Nephron (organoid): ENCODE measurements at regions not wholly inside any gene's neighbourhood (a gene's known extent, or its start where the extent isn't known, plus 50 kb on each side); places are given as distances from the start of the nearest gene placed in this dataset.

Experiments used
- H3K27ac Mint-ChIP-seq, 3 experiments: 2 replicates each; pipeline ENCODE4 v1.8.0; 2020; ENCODE audit warnings: mixed read lengths in 3 of 3, mild to moderate bottlenecking in 2 of 3, moderate library complexity in 1 of 3
- H3K27me3 Mint-ChIP-seq: 2 replicates; pipeline ENCODE4 v1.8.0; 2021; ENCODE audit warnings: low read depth, mild to moderate bottlenecking, moderate library complexity, mixed read lengths
- H3K36me3 Mint-ChIP-seq: 2 replicates; pipeline ENCODE4 v1.8.0; 2020; ENCODE audit warnings: low read depth, mixed read lengths
- H3K4me1 Mint-ChIP-seq: 2 replicates; pipeline ENCODE4 v1.8.0; 2020; ENCODE audit warnings: mixed read lengths
- H3K4me3 Mint-ChIP-seq, 3 experiments: 2 replicates each; pipeline ENCODE4 v1.8.0; 2020; ENCODE audit warnings: mild to moderate bottlenecking in 3 of 3, mixed read lengths in 3 of 3, moderate library complexity in 2 of 3
- H3K9me3 Mint-ChIP-seq: 2 replicates; pipeline ENCODE4 v1.8.0; 2020; ENCODE audit warnings: mixed read lengths
- CTCF ChIP-seq, 3 experiments: fragments of 200-600 bp; sonication (generic); IDR thresholded peaks; one replicate each; pipeline ENCODE4 v1.5.0; 2021; ENCODE audit warnings: antibody characterized with exemption in 3 of 3; ENCODE audit not compliant: unreplicated experiment in 3 of 3

GRCh38 chr1:4126251-4126650 is 226.2 kb upstream of the C1orf174 start:
- no peak overlapping the region for H3K4me3 Mint-ChIP-seq

GRCh38 chr1:4126731-4127591 is 226.9 kb upstream of the C1orf174 start:
- Mint-ChIP-seq H3K27ac (no peak overlapping the region), H3K9me3 (no peaks in the 10 kb centered on the region), H3K4me1 (no peaks in the 10 kb centered on the region), H3K4me3 (no peak overlapping the region), H3K36me3 (no peaks in the 10 kb centered on the region), H3K27me3 (peaks cover 39% of the 10 kb centered on the region)
- no peak for TF ChIP-seq CTCF (IDR thresholded peaks at IDR 0.05; ENCODE audit: unreplicated experiment in 3 of 3)

More at GRCh38 chr1:4126251-4126650, 226.2 kb upstream of the C1orf174 start:
- H3K9me3 Mint-ChIP-seq, result no peaks in the 10 kb centered on the region
- TF ChIP-seq CTCF (IDR thresholded peaks at IDR 0.05; ENCODE audit: unreplicated experiment in 3 of 3), result no peak
- H3K36me3 Mint-ChIP-seq, result no peaks in the 10 kb centered on the region
- peaks cover 38% of the 10 kb centered on the region for H3K27me3 Mint-ChIP-seq
- no peaks in the 10 kb centered on the region for H3K4me1 Mint-ChIP-seq
- H3K27ac Mint-ChIP-seq, result no peak overlapping the region

- Mint-ChIP-seq H3K36me3 (no peaks in the 10 kb centered on the region), H3K4me1 (no peaks in the 10 kb centered on the region), H3K9me3 (no peaks in the 10 kb centered on the region), H3K27ac (no peak overlapping the region), H3K4me3 (no peak overlapping the region), H3K27me3 (peaks cover 40% of the 10 kb centered on the region)
- no peak for TF ChIP-seq CTCF (IDR thresholded peaks at IDR 0.05; ENCODE audit: unreplicated experiment in 3 of 3)
Measured at GRCh38 chr1:4127592-4128140, 227.6 kb upstream of the C1orf174 start.

GRCh38 chr1:4128616-4129015 is 228.5 kb upstream of the C1orf174 start:
- Mint-ChIP-seq H3K27ac (no peak overlapping the region), H3K4me3 (no peak overlapping the region), H3K4me1 (no peaks in the 10 kb centered on the region), H3K9me3 (no peaks in the 10 kb centered on the region), H3K36me3 (no peaks in the 10 kb centered on the region), H3K27me3 (peaks cover 47% of the 10 kb centered on the region)
- TF ChIP-seq CTCF (IDR thresholded peaks at IDR 0.05; ENCODE audit: unreplicated experiment in 3 of 3), result no peak

- Mint-ChIP-seq H3K4me1 (no peaks in the 10 kb centered on the region), H3K9me3 (no peaks in the 10 kb centered on the region)
Measured at GRCh38 chr1:4129693-4130092, 229.6 kb upstream of the C1orf174 start.

More at GRCh38 chr1:4129693-4130092, 229.6 kb upstream of the C1orf174 start:
- H3K27ac Mint-ChIP-seq, result no peak overlapping the region
- H3K36me3 Mint-ChIP-seq, result no peaks in the 10 kb centered on the region
- H3K4me3 Mint-ChIP-seq, result no peak overlapping the region
- H3K27me3 Mint-ChIP-seq, result peaks cover 57% of the 10 kb centered on the region
- no peak for TF ChIP-seq CTCF (IDR thresholded peaks at IDR 0.05; ENCODE audit: unreplicated experiment in 3 of 3)
